Islet of Langerhans (tissue), 1 donor: ENCODE measurements at regions not wholly inside any gene's neighbourhood (a gene's known extent, or its start where the extent isn't known, plus 50 kb on each side); places are given as distances from the start of the nearest gene placed in this dataset.

Experiments
- FAIRE-seq: peaks from one replicate; lab custom pipeline; 2011; peaks lifted over from hg19 to GRCh38; lab: Jason Lieb, UNC

GRCh38 chr2:120568089-120568974, 167.3 kb upstream of the GLI2 start:
- FAIRE-seq = no peak

- no peak for FAIRE-seq
Observed at GRCh38 chr2:120568975-120569268, 166.7 kb upstream of the GLI2 start.

- FAIRE-seq = no peak
Observed at GRCh38 chr2:120570001-120570400, 165.7 kb upstream of the GLI2 start.

GRCh38 chr2:120570546-120570945, 165.1 kb upstream of the GLI2 start:
- FAIRE-seq = no peak

- FAIRE-seq = no peak
Observed at GRCh38 chr2:120571015-120571728, 164.5 kb upstream of the GLI2 start.

GRCh38 chr2:120572226-120572625, 163.4 kb upstream of the GLI2 start:
- no peak for FAIRE-seq

- FAIRE-seq = no peak
Observed at GRCh38 chr2:120574620-120575019, 161.0 kb upstream of the GLI2 start.

GRCh38 chr2:120575966-120576365, 159.7 kb upstream of the GLI2 start:
- no peak for FAIRE-seq

- no peak for FAIRE-seq
Observed at GRCh38 chr2:120576509-120577474, 158.9 kb upstream of the GLI2 start.

GRCh38 chr2:120577721-120578295, 157.9 kb upstream of the GLI2 start:
- FAIRE-seq = no peak

GRCh38 chr2:120578576-120579352, 156.9 kb upstream of the GLI2 start:
- no peak for FAIRE-seq

- FAIRE-seq = no peak
Observed at GRCh38 chr2:120579916-120580685, 155.6 kb upstream of the GLI2 start.

GRCh38 chr2:120580709-120581108, 155.0 kb upstream of the GLI2 start:
- no peak for FAIRE-seq

- no peak for FAIRE-seq
Observed at GRCh38 chr2:120583121-120583520, 152.5 kb upstream of the GLI2 start.

GRCh38 chr2:120583851-120584570, 151.7 kb upstream of the GLI2 start:
- FAIRE-seq = no peak

GRCh38 chr2:120586507-120587278, 149.0 kb upstream of the GLI2 start:
- no peak for FAIRE-seq

- no peak for FAIRE-seq
Observed at GRCh38 chr2:120587279-120587996, 148.2 kb upstream of the GLI2 start.

GRCh38 chr2:120587997-120588336, 147.7 kb upstream of the GLI2 start:
- no peak for FAIRE-seq
